ENCODE measurements at regions not wholly inside any gene's neighbourhood (a gene's known extent, or its start where the extent isn't known, plus 50 kb on each side); places are given as distances from the start of the nearest gene placed in this dataset.
A peak's percentile ranks its signal among the peaks of the same experiment; 100 is the strongest.

DNA sequence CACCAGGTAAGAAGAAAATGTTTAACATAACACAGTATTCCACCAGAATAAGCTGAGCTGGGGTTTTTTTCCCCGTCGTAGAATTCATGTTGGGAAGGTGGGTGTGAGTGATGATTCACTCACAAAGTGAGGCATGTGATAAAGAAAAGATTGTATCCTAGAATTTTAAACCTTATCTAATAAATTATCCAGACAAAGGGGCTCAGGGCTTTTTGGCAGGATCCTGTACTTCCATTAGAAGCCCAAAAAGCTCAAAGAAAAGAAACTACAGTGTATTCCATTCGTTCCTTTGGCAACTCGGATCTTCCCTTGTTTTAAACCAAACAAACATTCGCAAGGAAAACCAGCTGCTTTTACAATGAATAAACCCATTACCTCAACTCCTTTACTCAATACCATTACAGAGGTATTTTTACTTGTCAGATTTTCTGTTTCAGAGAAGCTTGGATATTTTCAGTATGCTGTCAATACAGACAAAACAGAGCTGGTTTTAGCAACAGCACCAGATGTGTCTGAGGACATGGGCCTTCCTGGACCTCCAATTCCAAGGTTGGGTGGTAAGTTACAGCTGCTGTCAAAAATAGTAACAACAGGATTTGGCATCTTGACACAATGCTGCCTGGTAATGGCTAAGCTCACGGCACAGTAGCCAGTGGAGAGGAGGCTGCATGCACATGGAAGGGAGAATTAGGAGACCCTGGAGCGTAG lies 159.9 kb upstream of the RUNX1 start:
- H3K4me3 ChIP-seq (ENCODE audit: low read depth, low read length): no peak overlapping the region
- TF ChIP-seq, protein P1, sequence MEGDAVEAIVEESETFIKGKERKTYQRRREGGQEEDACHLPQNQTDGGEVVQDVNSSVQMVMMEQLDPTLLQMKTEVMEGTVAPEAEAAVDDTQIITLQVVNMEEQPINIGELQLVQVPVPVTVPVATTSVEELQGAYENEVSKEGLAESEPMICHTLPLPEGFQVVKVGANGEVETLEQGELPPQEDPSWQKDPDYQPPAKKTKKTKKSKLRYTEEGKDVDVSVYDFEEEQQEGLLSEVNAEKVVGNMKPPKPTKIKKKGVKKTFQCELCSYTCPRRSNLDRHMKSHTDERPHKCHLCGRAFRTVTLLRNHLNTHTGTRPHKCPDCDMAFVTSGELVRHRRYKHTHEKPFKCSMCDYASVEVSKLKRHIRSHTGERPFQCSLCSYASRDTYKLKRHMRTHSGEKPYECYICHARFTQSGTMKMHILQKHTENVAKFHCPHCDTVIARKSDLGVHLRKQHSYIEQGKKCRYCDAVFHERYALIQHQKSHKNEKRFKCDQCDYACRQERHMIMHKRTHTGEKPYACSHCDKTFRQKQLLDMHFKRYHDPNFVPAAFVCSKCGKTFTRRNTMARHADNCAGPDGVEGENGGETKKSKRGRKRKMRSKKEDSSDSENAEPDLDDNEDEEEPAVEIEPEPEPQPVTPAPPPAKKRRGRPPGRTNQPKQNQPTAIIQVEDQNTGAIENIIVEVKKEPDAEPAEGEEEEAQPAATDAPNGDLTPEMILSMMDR (IDR thresholded peaks at IDR 0.05; ENCODE audit: low read depth, low read length): no peak
- no peak for DNase-seq (ENCODE audit: low read depth)

DNA sequence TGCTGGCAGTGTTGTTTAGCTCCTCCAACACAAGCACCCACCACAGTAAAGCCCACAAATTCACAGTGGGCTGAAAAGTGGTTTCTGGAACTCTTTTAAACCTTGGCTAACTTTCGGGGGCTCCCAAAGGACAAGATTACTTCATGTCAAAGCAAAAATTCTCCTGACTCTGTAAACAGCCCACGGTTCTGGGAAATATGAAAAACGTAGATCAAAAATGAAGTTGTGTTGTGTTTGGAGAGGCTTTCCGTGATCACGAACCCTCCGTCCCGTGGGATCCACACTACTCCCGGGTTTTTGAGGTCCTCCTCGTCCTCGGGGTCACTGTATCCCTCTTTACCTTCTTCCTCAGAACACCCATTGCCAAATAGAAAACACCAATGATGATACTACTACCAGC lies 159.0 kb upstream of the RUNX1 start:
- DNase-seq (ENCODE audit: low read depth): no peak
- TF ChIP-seq, protein P2, sequence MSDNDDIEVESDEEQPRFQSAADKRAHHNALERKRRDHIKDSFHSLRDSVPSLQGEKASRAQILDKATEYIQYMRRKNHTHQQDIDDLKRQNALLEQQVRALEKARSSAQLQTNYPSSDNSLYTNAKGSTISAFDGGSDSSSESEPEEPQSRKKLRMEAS (IDR thresholded peaks at IDR 0.05; ENCODE audit: low read depth, low read length): no peak
- TF ChIP-seq, protein P1 (IDR thresholded peaks at IDR 0.05; ENCODE audit: low read depth, low read length): no peak
- TF ChIP-seq POLR2A (IDR thresholded peaks at IDR 0.05; ENCODE audit: extremely low read depth, insufficient read length): no peak
- TF ChIP-seq MYC (IDR thresholded peaks at IDR 0.05; ENCODE audit: low read depth, low read length): no peak
- no peak overlapping the region for H3K4me3 ChIP-seq (ENCODE audit: low read depth, low read length)

DNA sequence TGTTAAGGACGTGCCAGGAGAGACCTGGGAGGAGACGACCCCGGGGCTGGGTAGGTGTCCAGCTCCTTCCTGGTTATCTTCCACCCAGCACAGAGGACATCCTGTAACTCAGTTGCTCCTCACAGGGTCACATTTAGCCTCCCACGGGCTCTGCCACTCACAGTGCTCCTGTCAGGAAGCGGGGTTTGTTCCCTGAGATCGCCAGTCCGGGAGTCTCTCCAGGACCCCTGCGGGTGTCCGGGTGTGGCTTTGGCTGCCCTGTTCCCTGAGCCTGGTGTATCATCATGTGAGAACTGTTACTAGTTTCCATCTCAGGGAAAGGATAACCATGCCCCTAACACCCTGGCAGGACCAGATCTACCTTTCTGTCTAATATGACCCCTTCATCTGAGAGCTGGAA lies 158.2 kb upstream of the RUNX1 start:
- no peak overlapping the region for H3K4me3 ChIP-seq (ENCODE audit: low read depth, low read length)
- no peak for DNase-seq (ENCODE audit: low read depth)
- no peak for TF ChIP-seq POLR2A (IDR thresholded peaks at IDR 0.05; ENCODE audit: extremely low read depth, insufficient read length)
- TF ChIP-seq MYC (IDR thresholded peaks at IDR 0.05; ENCODE audit: low read depth, low read length): no peak
- TF ChIP-seq, protein P1 (IDR thresholded peaks at IDR 0.05; ENCODE audit: low read depth, low read length): no peak
- TF ChIP-seq, protein P2 (IDR thresholded peaks at IDR 0.05; ENCODE audit: low read depth, low read length): no peak

DNA sequence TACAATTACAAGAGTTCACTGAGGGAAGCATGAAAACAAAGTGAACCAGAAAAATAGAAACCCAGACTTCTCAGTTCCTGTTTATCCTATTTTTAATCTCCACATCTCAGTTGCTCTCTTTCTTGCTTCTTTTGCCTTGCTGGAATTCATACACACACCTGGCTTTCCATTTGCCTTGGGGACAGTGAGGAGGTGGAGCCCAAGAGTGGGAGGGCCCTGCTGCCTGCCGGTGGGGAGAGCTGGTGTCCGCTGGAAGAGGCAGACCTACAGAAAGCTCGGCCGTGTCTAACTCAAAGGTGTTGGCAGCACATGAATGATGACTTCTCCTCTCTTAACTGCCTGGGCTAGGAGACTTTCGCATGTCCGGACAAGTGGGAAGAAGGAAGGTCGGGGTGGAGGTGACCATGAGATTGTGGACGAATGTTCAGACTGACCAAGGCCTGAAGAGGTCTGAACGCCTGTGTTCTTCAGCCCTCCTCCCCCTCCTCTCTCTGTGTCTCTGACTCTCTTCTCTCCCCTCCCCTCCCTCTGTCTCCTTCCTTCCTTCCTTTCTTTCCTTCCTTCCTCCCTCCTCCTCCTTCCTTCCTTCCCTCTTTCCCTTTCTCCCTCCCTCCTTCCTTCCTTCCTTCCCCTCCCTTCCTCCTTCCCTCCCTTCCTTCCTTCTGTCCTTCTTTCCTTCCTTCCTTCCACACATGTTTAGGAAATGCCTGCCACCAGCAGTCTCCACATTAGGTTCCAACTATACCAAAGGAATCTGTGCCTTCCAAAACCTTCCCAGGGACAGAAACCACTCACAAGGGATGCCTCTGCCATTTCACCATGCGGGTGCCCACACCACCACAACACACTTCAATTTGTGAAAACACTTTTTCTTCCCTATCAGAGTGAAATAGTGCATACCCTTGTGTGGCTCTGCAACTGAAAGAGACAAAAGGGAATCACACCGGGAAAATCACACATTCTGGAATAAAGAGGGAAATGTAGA lies 157.3 kb upstream of the RUNX1 start:
- TF ChIP-seq, protein P2 (IDR thresholded peaks at IDR 0.05; ENCODE audit: low read depth, low read length): no peak
- no peak for TF ChIP-seq POLR2A (IDR thresholded peaks at IDR 0.05; ENCODE audit: extremely low read depth, insufficient read length)
- TF ChIP-seq, protein P1 (IDR thresholded peaks at IDR 0.05; ENCODE audit: low read depth, low read length): no peak
- TF ChIP-seq MYC (IDR thresholded peaks at IDR 0.05; ENCODE audit: low read depth, low read length): no peak
- DNase-seq (ENCODE audit: low read depth): no peak
- no peak overlapping the region for H3K4me3 ChIP-seq (ENCODE audit: low read depth, low read length)

DNA sequence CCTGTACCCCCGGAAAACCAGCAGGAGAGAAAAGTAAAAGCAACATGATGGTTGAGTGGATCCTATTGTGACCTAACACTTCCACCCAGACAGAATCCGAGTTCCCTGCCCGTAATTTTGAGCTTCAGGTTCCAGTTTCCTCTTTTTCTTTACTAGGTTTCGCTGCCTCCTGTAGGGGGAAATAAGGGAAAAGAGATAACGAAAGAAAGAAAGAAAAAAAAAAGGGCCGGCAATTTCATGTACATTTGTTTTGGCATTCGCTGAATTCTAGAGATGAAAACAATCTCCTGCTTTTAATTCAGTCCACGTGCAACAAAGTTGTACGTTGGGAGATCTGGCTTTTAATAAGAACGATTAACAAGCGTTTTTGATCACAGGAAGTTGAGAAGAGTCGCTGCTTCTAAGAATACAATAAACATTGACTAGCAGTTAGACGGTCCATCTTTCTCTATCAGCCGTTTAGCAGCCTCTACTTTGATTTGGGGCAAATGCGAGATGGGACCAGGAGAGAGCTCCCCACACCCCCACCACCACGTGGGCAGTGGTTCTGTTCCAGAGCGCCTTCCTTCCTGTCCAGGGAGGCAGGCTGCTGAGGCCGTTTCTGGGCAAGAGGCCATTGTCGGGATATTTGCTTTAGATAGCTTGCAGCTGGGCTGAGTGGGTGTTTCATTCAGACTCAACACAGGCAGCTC lies 155.9 kb upstream of the RUNX1 start:
- TF ChIP-seq, protein P2 (IDR thresholded peaks at IDR 0.05; ENCODE audit: low read depth, low read length): 0 out of 2 replicates have a peak, but pooled peaks have one; percentile 23
- no peak for TF ChIP-seq MYC (IDR thresholded peaks at IDR 0.05; ENCODE audit: low read depth, low read length)
- TF ChIP-seq, protein P1 (IDR thresholded peaks at IDR 0.05; ENCODE audit: low read depth, low read length): peak; percentile 13
- H3K4me3 ChIP-seq (ENCODE audit: low read depth, low read length): peak overlapping the region; percentile 51
- DNase-seq (ENCODE audit: low read depth): peak; percentile 73
